ENCODE measurements at regions not wholly inside any gene's neighbourhood (a gene's known extent, or its start where the extent isn't known, plus 50 kb on each side); places are given as distances from the start of the nearest gene placed in this dataset.

GRCh38 chr20:11362450-11362849 is 555.2 kb upstream of the BTBD3 start:
- TF ChIP-seq EP300 (IDR thresholded peaks at IDR 0.05) (no peak), CTCF (IDR thresholded peaks at IDR 0.05) (no peak), POLR2AphosphoS5 (IDR thresholded peaks at IDR 0.05) (no peak), POLR2A (IDR thresholded peaks at IDR 0.05) (no peak)
- WGBS, 2 donors = 58 to 74% methylated on average over 3 of the region's 3 CpGs
- intact Hi-C loops (cut with DNase I) = no loop called here

GRCh38 chr20:11364736-11365135 is 553.0 kb upstream of the BTBD3 start:
- no peaks in the 10 kb centered on the region for H3K27me3 ChIP-seq
- H3K4me1 ChIP-seq = no peaks in the 10 kb centered on the region
- DNase-seq = no peak
- TF ChIP-seq POLR2AphosphoS5 (IDR thresholded peaks at IDR 0.05) (no peak), POLR2A (IDR thresholded peaks at IDR 0.05) (no peak), CTCF (IDR thresholded peaks at IDR 0.05) (no peak), EP300 (IDR thresholded peaks at IDR 0.05) (no peak)
- no peaks in the 10 kb centered on the region for H3K9me3 ChIP-seq
- H3K4me3 ChIP-seq = no peak overlapping the region
- no peak overlapping the region for H3K27ac ChIP-seq
- no peaks in the 10 kb centered on the region for H3K36me3 ChIP-seq
- WGBS, 2 donors = 77 to 92% methylated on average over 5 of the region's 5 CpGs
- intact Hi-C loops (cut with DNase I) = no loop called here

More at GRCh38 chr20:11362450-11362849, 555.2 kb upstream of the BTBD3 start:
- DNase-seq = no peak
- H3K4me1 ChIP-seq = no peaks in the 10 kb centered on the region
- H3K27me3 ChIP-seq = no peaks in the 10 kb centered on the region
- no peaks in the 10 kb centered on the region for H3K9me3 ChIP-seq
- no peak overlapping the region for H3K4me3 ChIP-seq
- H3K36me3 ChIP-seq = no peaks in the 10 kb centered on the region
- H3K27ac ChIP-seq = no peak overlapping the region

GRCh38 chr20:11366660-11367059 is 551.0 kb upstream of the BTBD3 start:
- TF ChIP-seq POLR2AphosphoS5 (IDR thresholded peaks at IDR 0.05) (no peak), EP300 (IDR thresholded peaks at IDR 0.05) (no peak), CTCF (IDR thresholded peaks at IDR 0.05) (no peak), POLR2A (IDR thresholded peaks at IDR 0.05) (no peak)
- Histone ChIP-seq H3K27me3 (no peaks in the 10 kb centered on the region), H3K9me3 (no peaks in the 10 kb centered on the region), H3K4me1 (no peaks in the 10 kb centered on the region), H3K4me3 (no peak overlapping the region), H3K36me3 (no peaks in the 10 kb centered on the region), H3K27ac (no peak overlapping the region)
- DNase-seq = no peak
- 57 to 61% methylated on average over 4 of the region's 4 CpGs for WGBS, 2 donors
- intact Hi-C loops (cut with DNase I) = no loop called here

GRCh38 chr20:11368499-11368898 is 549.2 kb upstream of the BTBD3 start:
- H3K27ac ChIP-seq = no peak overlapping the region
- WGBS, 2 donors = 74 to 86% methylated on average over 4 of the region's 4 CpGs
- H3K9me3 ChIP-seq = no peaks in the 10 kb centered on the region
- H3K27me3 ChIP-seq = no peaks in the 10 kb centered on the region
- H3K4me1 ChIP-seq = no peaks in the 10 kb centered on the region
- TF ChIP-seq EP300 (IDR thresholded peaks at IDR 0.05) (no peak), CTCF (IDR thresholded peaks at IDR 0.05) (no peak), POLR2A (IDR thresholded peaks at IDR 0.05) (no peak), POLR2AphosphoS5 (IDR thresholded peaks at IDR 0.05) (no peak)
- intact Hi-C loops (cut with DNase I) = no loop called here
- no peak for DNase-seq
- H3K36me3 ChIP-seq = no peaks in the 10 kb centered on the region
- no peak overlapping the region for H3K4me3 ChIP-seq

- intact Hi-C loops (cut with DNase I) = no loop called here
- H3K27ac ChIP-seq = no peak overlapping the region
- H3K9me3 ChIP-seq = no peaks in the 10 kb centered on the region
- DNase-seq = no peak
- TF ChIP-seq POLR2A (IDR thresholded peaks at IDR 0.05) (no peak), EP300 (IDR thresholded peaks at IDR 0.05) (no peak), CTCF (IDR thresholded peaks at IDR 0.05) (no peak), POLR2AphosphoS5 (IDR thresholded peaks at IDR 0.05) (no peak)
- no peaks in the 10 kb centered on the region for H3K4me1 ChIP-seq
- no peaks in the 10 kb centered on the region for H3K36me3 ChIP-seq
- 80 to 89% methylated on average over 12 of the region's 12 CpGs for WGBS, 2 donors
- no peaks in the 10 kb centered on the region for H3K27me3 ChIP-seq
- no peak overlapping the region for H3K4me3 ChIP-seq
Observed at GRCh38 chr20:11368965-11369711, 548.6 kb upstream of the BTBD3 start.

Measured in sigmoid colon (tissue), 6 donors.